ENCODE measurements at regions not wholly inside any gene's neighbourhood (a gene's known extent, or its start where the extent isn't known, plus 50 kb on each side); places are given as distances from the start of the nearest gene placed in this dataset.

DNA sequence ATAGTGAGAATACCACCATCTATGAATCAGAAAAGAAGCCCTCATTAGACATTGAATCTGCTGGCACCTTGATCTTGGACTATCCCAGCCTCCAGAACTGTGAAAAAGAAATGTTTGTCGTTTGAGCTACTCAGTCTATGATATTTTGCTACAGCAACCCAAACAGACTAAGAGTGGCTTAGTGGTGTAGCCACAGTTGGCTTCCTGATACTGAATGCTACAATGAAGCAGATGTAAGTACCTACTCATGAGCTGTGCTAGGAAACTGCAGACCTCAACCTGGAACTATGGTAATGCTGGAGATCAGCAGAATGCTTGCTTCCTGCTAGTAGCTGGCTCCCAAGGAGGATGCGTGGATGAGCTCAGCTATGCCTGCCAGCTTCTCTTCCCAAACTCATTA is 268.6 kb upstream of the CRY1 start:
- TF ChIP-seq, protein P1, sequence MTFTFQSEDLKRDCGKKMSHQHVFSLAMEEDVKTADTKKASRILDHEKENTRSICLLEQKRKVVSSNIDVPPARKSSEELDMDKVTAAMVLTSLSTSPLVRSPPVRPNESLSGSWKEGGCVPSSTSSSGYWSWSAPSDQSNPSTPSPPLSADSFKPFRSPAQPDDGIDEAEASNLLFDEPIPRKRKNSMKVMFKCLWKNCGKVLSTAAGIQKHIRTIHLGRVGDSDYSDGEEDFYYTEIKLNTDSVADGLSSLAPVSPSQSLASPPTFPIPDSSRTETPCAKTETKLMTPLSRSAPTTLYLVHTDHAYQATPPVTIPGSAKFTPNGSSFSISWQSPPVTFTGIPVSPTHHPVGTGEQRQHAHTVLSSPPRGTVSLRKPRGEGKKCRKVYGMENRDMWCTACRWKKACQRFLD (tag by site-specific recombination; IDR thresholded peaks at IDR 0.05) = no peak
- TF ChIP-seq, protein P2, sequence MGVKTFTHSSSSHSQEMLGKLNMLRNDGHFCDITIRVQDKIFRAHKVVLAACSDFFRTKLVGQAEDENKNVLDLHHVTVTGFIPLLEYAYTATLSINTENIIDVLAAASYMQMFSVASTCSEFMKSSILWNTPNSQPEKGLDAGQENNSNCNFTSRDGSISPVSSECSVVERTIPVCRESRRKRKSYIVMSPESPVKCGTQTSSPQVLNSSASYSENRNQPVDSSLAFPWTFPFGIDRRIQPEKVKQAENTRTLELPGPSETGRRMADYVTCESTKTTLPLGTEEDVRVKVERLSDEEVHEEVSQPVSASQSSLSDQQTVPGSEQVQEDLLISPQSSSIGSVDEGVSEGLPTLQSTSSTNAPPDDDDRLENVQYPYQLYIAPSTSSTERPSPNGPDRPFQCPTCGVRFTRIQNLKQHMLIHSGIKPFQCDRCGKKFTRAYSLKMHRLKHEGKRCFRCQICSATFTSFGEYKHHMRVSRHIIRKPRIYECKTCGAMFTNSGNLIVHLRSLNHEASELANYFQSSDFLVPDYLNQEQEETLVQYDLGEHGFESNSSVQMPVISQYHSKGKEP (tag by site-specific recombination; IDR thresholded peaks at IDR 0.05) = no peak
